Tibial nerve (tissue), 4 donors: ENCODE measurements at regions not wholly inside any gene's neighbourhood (a gene's known extent, or its start where the extent isn't known, plus 50 kb on each side); places are given as distances from the start of the nearest gene placed in this dataset.

ENCODE experiments used
- CTCF ChIP-seq, 5 experiments: fragments of 200-600 bp in 3 of 5; fragments of 450-650 bp in 2 of 5; sonication (generic) in 3 of 5; IDR thresholded peaks; one replicate each; pipeline ENCODE4 v1.5.1; 2016 to 2019; ENCODE audit warnings: antibody characterized with exemption in 5 of 5, mild to moderate bottlenecking in 3 of 5, moderate library complexity in 2 of 5
- EP300 ChIP-seq, 2 donors: sonication (generic); formaldehyde crosslinking; IDR thresholded peaks; one replicate each; pipeline ENCODE4 v1.6.1; 2017; ENCODE audit warnings: antibody characterized with exemption in 2 of 2, mild to moderate bottlenecking in 1 of 2
- POLR2A ChIP-seq, 2 donors: fragments of 450-650 bp; IDR thresholded peaks; one replicate each; pipeline ENCODE4 v1.6.1; 2017; ENCODE audit warnings: antibody characterized with exemption in 2 of 2, mild to moderate bottlenecking in 2 of 2, moderate library complexity in 2 of 2

- TF ChIP-seq POLR2A (IDR thresholded peaks at IDR 0.05) (no peak), CTCF (IDR thresholded peaks at IDR 0.05) (no peak), EP300 (IDR thresholded peaks at IDR 0.05) (no peak)
Observed at GRCh38 chr2:40534528-40534927, 82.6 kb upstream of the SLC8A1 start.
